SK-N-SH treated with all-trans-retinoic acid at 6 μM for 48 hours (cell line): ENCODE measurements at regions not wholly inside any gene's neighbourhood (a gene's known extent, or its start where the extent isn't known, plus 50 kb on each side); places are given as distances from the start of the nearest gene placed in this dataset.

Source experiments
- ATAC-seq: fragments of 200-7000 bp; cut with Tn5 transposase; 3 replicates; pipeline ENCODE4 v1.9.1; 2020; ENCODE audit warnings: mild to moderate bottlenecking, moderate library complexity
- ARNTL ChIP-seq: fragments of 450-650 bp; formaldehyde crosslinking; IDR thresholded peaks from 2 replicates; pipeline ENCODE4 v1.5.0; 2020; ENCODE audit warnings: low read depth, mild to moderate bottlenecking, moderate library complexity, borderline replicate concordance
- BACH2 ChIP-seq: fragments of 250-450 bp; sonication (Bioruptor Pico); IDR thresholded peaks from 2 replicates; pipeline ENCODE4 v1.9.0; 2021; ENCODE audit warnings: mild to moderate bottlenecking, borderline replicate concordance
- CREB5 ChIP-seq: fragments of 250-450 bp; sonication (Bioruptor Pico); IDR thresholded peaks from 2 replicates; pipeline ENCODE4 v1.5.1; 2020; ENCODE audit warnings: low read depth, mild to moderate bottlenecking, moderate library complexity
- CSDC2 ChIP-seq: fragments of 250-450 bp; sonication (Bioruptor Pico); IDR thresholded peaks from 2 replicates; pipeline ENCODE4 v1.5.0; 2020; ENCODE audit warnings: mild to moderate bottlenecking, moderate library complexity
- CSRNP3 ChIP-seq: fragments of 250-450 bp; sonication (Bioruptor Pico); IDR thresholded peaks from 2 replicates; pipeline ENCODE4 v1.5.1; 2021; ENCODE audit warnings: mild to moderate bottlenecking, moderate library complexity
- ESRRG ChIP-seq: fragments of 250-450 bp; sonication (Bioruptor Pico); IDR thresholded peaks from 2 replicates; pipeline ENCODE4 v1.6.1; 2021; ENCODE audit warnings: mild to moderate bottlenecking
- GLIS3 ChIP-seq: fragments of 250-450 bp; sonication (Bioruptor Pico); IDR thresholded peaks from 2 replicates; pipeline ENCODE4 v1.5.0; 2020; ENCODE audit warnings: mild to moderate bottlenecking, moderate library complexity
- ISL1 ChIP-seq: fragments of 250-450 bp; sonication (Bioruptor Pico); IDR thresholded peaks from 2 replicates; pipeline ENCODE4 v2.1.2; 2022; ENCODE audit warnings: mild to moderate bottlenecking, moderate library complexity
- OSR1 ChIP-seq: fragments of 250-450 bp; sonication (Bioruptor Pico); IDR thresholded peaks from 2 replicates; pipeline ENCODE4 v1.8.0; 2022; ENCODE audit warnings: moderate library complexity, mild to moderate bottlenecking, inconsistent platforms
- PATZ1 ChIP-seq: fragments of 250-450 bp; sonication (Bioruptor Pico); IDR thresholded peaks from 2 replicates; pipeline ENCODE4 v1.8.0; 2020; ENCODE audit warnings: mild to moderate bottlenecking, moderate library complexity, borderline replicate concordance
- POU6F1 ChIP-seq: fragments of 250-450 bp; sonication (Bioruptor Pico); IDR thresholded peaks from 2 replicates; pipeline ENCODE4 v1.8.0; 2021; ENCODE audit warnings: low read depth, mild to moderate bottlenecking, moderate library complexity, borderline replicate concordance
- PPARA ChIP-seq: fragments of 250-450 bp; sonication (Bioruptor Pico); IDR thresholded peaks from 2 replicates; pipeline ENCODE4 v1.5.0; 2020; ENCODE audit warnings: mild to moderate bottlenecking, borderline replicate concordance
- RARB ChIP-seq: fragments of 250-450 bp; sonication (Bioruptor Pico); IDR thresholded peaks from 2 replicates; pipeline ENCODE4 v1.8.0; 2021; ENCODE audit warnings: mild to moderate bottlenecking, moderate library complexity
- SNAI2 ChIP-seq: fragments of 250-450 bp; sonication (Bioruptor Pico); IDR thresholded peaks from 2 replicates; pipeline ENCODE4 v1.5.0; 2020; ENCODE audit warnings: mild to moderate bottlenecking, moderate library complexity
- TCF4 ChIP-seq: fragments of 250-450 bp; sonication (Bioruptor Pico); IDR thresholded peaks from 2 replicates; pipeline ENCODE4 v1.8.0; 2021; ENCODE audit warnings: mild to moderate bottlenecking, moderate library complexity, borderline replicate concordance
- TOX ChIP-seq: fragments of 250-450 bp; sonication (Bioruptor Pico); IDR thresholded peaks from 2 replicates; pipeline ENCODE4 v1.8.0; 2021; ENCODE audit warnings: mild to moderate bottlenecking, moderate library complexity, borderline replicate concordance
- TSHZ2 ChIP-seq: fragments of 250-450 bp; sonication (Bioruptor Pico); IDR thresholded peaks from 2 replicates; pipeline ENCODE4 v1.5.0; 2020; ENCODE audit warnings: mild to moderate bottlenecking, moderate library complexity
- ZC3H10 ChIP-seq: fragments of 250-450 bp; sonication (Bioruptor Pico); IDR thresholded peaks from 2 replicates; pipeline ENCODE4 v1.5.1; 2021; ENCODE audit warnings: mild to moderate bottlenecking, moderate library complexity
- ZFP3 ChIP-seq: fragments of 250-450 bp; sonication (Bioruptor Pico); IDR thresholded peaks from 2 replicates; pipeline ENCODE4 v1.5.0; 2020; ENCODE audit warnings: mild to moderate bottlenecking, moderate library complexity
- ZFP30 ChIP-seq: fragments of 450-650 bp; formaldehyde crosslinking; IDR thresholded peaks from 2 replicates; pipeline ENCODE4 v1.5.0; 2022; ENCODE audit warnings: mild to moderate bottlenecking, moderate library complexity
- ZNF565 ChIP-seq: fragments of 450-650 bp; formaldehyde crosslinking; conservative IDR thresholded peaks from 2 replicates; pipeline ENCODE4 v1.5.0; 2020; ENCODE audit warnings: low read depth, mild to moderate bottlenecking, moderate library complexity
- ZNF70 ChIP-seq: fragments of 450-650 bp; formaldehyde crosslinking; IDR thresholded peaks from 2 replicates; pipeline ENCODE4 v1.5.0; 2020; ENCODE audit warnings: mild to moderate bottlenecking, moderate library complexity
- ZNF8 ChIP-seq: fragments of 450-650 bp; formaldehyde crosslinking; IDR thresholded peaks from 2 replicates; pipeline ENCODE4 v1.5.0; 2020; ENCODE audit warnings: mild to moderate bottlenecking, moderate library complexity

- TF ChIP-seq ARNTL (CRISPR knock-in tag) (no peak), PPARA (no peak), SNAI2 (CRISPR knock-in tag) (no peak), ZNF8 (CRISPR knock-in tag) (no peak), CSDC2 (no peak), ZNF565 (CRISPR knock-in tag) (no peak), BACH2 (CRISPR knock-in tag) (no peak), GLIS3 (CRISPR knock-in tag) (no peak), TOX (no peak), TCF4 (CRISPR knock-in tag) (no peak), ZC3H10 (CRISPR knock-in tag) (no peak), ZNF70 (CRISPR knock-in tag) (no peak), TSHZ2 (no peak), OSR1 (CRISPR knock-in tag) (no peak), ISL1 (no peak)
- ATAC-seq: no peak
Observed at GRCh38 chr4:13316354-13316753, 167.8 kb downstream of the RAB28 start.

- TF ChIP-seq ZNF565 (CRISPR knock-in tag) (no peak), ZFP30 (CRISPR knock-in tag) (no peak), ZNF70 (CRISPR knock-in tag) (no peak), TOX (no peak), POU6F1 (CRISPR knock-in tag) (no peak), RARB (CRISPR knock-in tag) (no peak), ESRRG (CRISPR knock-in tag) (no peak), TSHZ2 (no peak), BACH2 (CRISPR knock-in tag) (no peak), TCF4 (CRISPR knock-in tag) (no peak), CSDC2 (no peak), ZC3H10 (CRISPR knock-in tag) (no peak), ISL1 (no peak), PPARA (no peak), SNAI2 (CRISPR knock-in tag) (no peak), GLIS3 (CRISPR knock-in tag) (no peak), ZFP3 (no peak), PATZ1 (CRISPR knock-in tag) (no peak), OSR1 (CRISPR knock-in tag) (no peak)
- ATAC-seq: no peak
Observed at GRCh38 chr4:13313856-13314255, 170.3 kb downstream of the RAB28 start.

GRCh38 chr4:13312264-13312663, 171.9 kb downstream of the RAB28 start:
- no peak for ATAC-seq
- TF ChIP-seq CREB5 (no peak), CSRNP3 (no peak), ZC3H10 (CRISPR knock-in tag) (no peak), CSDC2 (no peak), PATZ1 (CRISPR knock-in tag) (no peak)
